ENCODE measurements at regions not wholly inside any gene's neighbourhood (a gene's known extent, or its start where the extent isn't known, plus 50 kb on each side); places are given as distances from the start of the nearest gene placed in this dataset.

- no peak for TF ChIP-seq CTCF (IDR thresholded peaks at IDR 0.05; ENCODE audit: low read depth, low read length, missing control alignments)
- DNase-seq (ENCODE audit: extremely low read depth, low read depth) = no peak
- H3K4me3 ChIP-seq (replicated peaks; ENCODE audit: low read depth, low read length) = no peak overlapping the region
Measured at GRCh38 chr9:73009649-73010288, 56.9 kb upstream of the ALDH1A1 start.

GRCh38 chr9:73007966-73008672 lies 55.3 kb upstream of the ALDH1A1 start:
- TF ChIP-seq CTCF (IDR thresholded peaks at IDR 0.05; ENCODE audit: low read depth, low read length, missing control alignments) = no peak
- no peak for DNase-seq (ENCODE audit: extremely low read depth, low read depth)

GRCh38 chr9:73006986-73007385 lies 54.1 kb upstream of the ALDH1A1 start:
- no peak for TF ChIP-seq CTCF (IDR thresholded peaks at IDR 0.05; ENCODE audit: low read depth, low read length, missing control alignments)
- no peak for DNase-seq (ENCODE audit: extremely low read depth, low read depth)
- H3K4me3 ChIP-seq (replicated peaks; ENCODE audit: low read depth, low read length) = no peak overlapping the region

More at GRCh38 chr9:73007966-73008672, 55.3 kb upstream of the ALDH1A1 start:
- no peak overlapping the region for H3K4me3 ChIP-seq (replicated peaks; ENCODE audit: low read depth, low read length)
